ENCODE measurements at regions not wholly inside any gene's neighbourhood (a gene's known extent, or its start where the extent isn't known, plus 50 kb on each side); places are given as distances from the start of the nearest gene placed in this dataset.
"Not testable (repeated sequence)": the region's sequence is repeated elsewhere in the genome, so short reads cannot be mapped to it uniquely, and the experiment has no call there.

GRCh38 chr4:118410138-118410537, 57.3 kb upstream of the PRSS12 start:
- no peak overlapping the region for H3K4me3 ChIP-seq (ENCODE audit: low read depth, low read length)
- TF ChIP-seq CTCF (IDR thresholded peaks at IDR 0.05; ENCODE audit: low read depth, low read length): no peak

GRCh38 chr4:118417325-118417724, 64.5 kb upstream of the PRSS12 start:
- TF ChIP-seq CTCF (IDR thresholded peaks at IDR 0.05; ENCODE audit: low read depth, low read length): no peak
- no peak overlapping the region for H3K4me3 ChIP-seq (ENCODE audit: low read depth, low read length)

- not testable (repeated sequence) for H3K4me3 ChIP-seq (ENCODE audit: low read depth, low read length)
Measured at GRCh38 chr4:118417800-118418199, 65.0 kb upstream of the PRSS12 start.

GRCh38 chr4:118418396-118418795, 65.6 kb upstream of the PRSS12 start:
- not testable (repeated sequence) for H3K4me3 ChIP-seq (ENCODE audit: low read depth, low read length)

- H3K4me3 ChIP-seq (ENCODE audit: low read depth, low read length): not testable (repeated sequence)
Measured at GRCh38 chr4:118419626-118420025, 66.8 kb upstream of the PRSS12 start.

GRCh38 chr4:118424062-118424461, 71.3 kb upstream of the PRSS12 start:
- peak; percentile 34; the same call in 1 of the 2 replicates for TF ChIP-seq CTCF (IDR thresholded peaks at IDR 0.05; ENCODE audit: low read depth, low read length)
- H3K4me3 ChIP-seq (ENCODE audit: low read depth, low read length): not testable (repeated sequence)

GRCh38 chr4:118428881-118429280, 76.1 kb upstream of the PRSS12 start:
- H3K4me3 ChIP-seq (ENCODE audit: low read depth, low read length): not testable (repeated sequence)

GRCh38 chr4:118432359-118432758, 79.6 kb upstream of the PRSS12 start:
- H3K4me3 ChIP-seq (ENCODE audit: low read depth, low read length): not testable (repeated sequence)

- H3K4me3 ChIP-seq (ENCODE audit: low read depth, low read length): not testable (repeated sequence)
Measured at GRCh38 chr4:118433612-118434375, 81.0 kb upstream of the PRSS12 start.

GRCh38 chr4:118435415-118435814, 82.6 kb upstream of the PRSS12 start:
- H3K4me3 ChIP-seq (ENCODE audit: low read depth, low read length): not testable (repeated sequence)

- not testable (repeated sequence) for H3K4me3 ChIP-seq (ENCODE audit: low read depth, low read length)
Measured at GRCh38 chr4:118442115-118442837, 89.5 kb upstream of the PRSS12 start.

- not testable (repeated sequence) for H3K4me3 ChIP-seq (ENCODE audit: low read depth, low read length)
Measured at GRCh38 chr4:118447397-118447796, 94.6 kb upstream of the PRSS12 start.

- not testable (repeated sequence) for H3K4me3 ChIP-seq (ENCODE audit: low read depth, low read length)
Measured at GRCh38 chr4:118454857-118455256, 102.1 kb upstream of the PRSS12 start.

GRCh38 chr4:118461435-118461834, 108.6 kb upstream of the PRSS12 start:
- not testable (repeated sequence) for H3K4me3 ChIP-seq (ENCODE audit: low read depth, low read length)

GRCh38 chr4:118465831-118466230, 113.0 kb upstream of the PRSS12 start:
- H3K4me3 ChIP-seq (ENCODE audit: low read depth, low read length): not testable (repeated sequence)

- H3K4me3 ChIP-seq (ENCODE audit: low read depth, low read length): not testable (repeated sequence)
Measured at GRCh38 chr4:118474001-118474626, 121.3 kb upstream of the PRSS12 start.

GRCh38 chr4:118474771-118475170, 122.0 kb upstream of the PRSS12 start:
- not testable (repeated sequence) for H3K4me3 ChIP-seq (ENCODE audit: low read depth, low read length)
